ENCODE measurements at regions not wholly inside any gene's neighbourhood (a gene's known extent, or its start where the extent isn't known, plus 50 kb on each side); places are given as distances from the start of the nearest gene placed in this dataset.

GRCh38 chr20:60913298-60913697, 338.8 kb upstream of the CDH4 start:
- Histone ChIP-seq H3K36me3 (replicated peaks) (no peaks in the 10 kb centered on the region), H3K27me3 (replicated peaks) (no peaks in the 10 kb centered on the region), H3K27ac (no peak overlapping the region), H3K4me3 (ENCODE audit: low read depth, low read length) (no peak overlapping the region)
- in situ Hi-C loops (cut with HindIII; ENCODE audit: low pct_ligation_motif_present, low sequenced_read_pairs): no loop called here
- no peak for TF ChIP-seq CTCF (IDR thresholded peaks at IDR 0.05; ENCODE audit: low read depth, low read length, missing control alignments)
- DNase-seq: no peak

- TF ChIP-seq CTCF (IDR thresholded peaks at IDR 0.05; ENCODE audit: low read depth, low read length, missing control alignments): no peak
- Histone ChIP-seq H3K27me3 (replicated peaks) (no peaks in the 10 kb centered on the region), H3K36me3 (replicated peaks) (no peaks in the 10 kb centered on the region), H3K27ac (no peak overlapping the region), H3K4me3 (ENCODE audit: low read depth, low read length) (no peak overlapping the region)
- in situ Hi-C loops (cut with HindIII; ENCODE audit: low pct_ligation_motif_present, low sequenced_read_pairs): no loop called here
- no peak for DNase-seq
These were observed 330.9 kb upstream of the CDH4 start for GRCh38 chr20:60921022-60921622.

GRCh38 chr20:60926831-60927230, 325.2 kb upstream of the CDH4 start:
- no peak for TF ChIP-seq CTCF (IDR thresholded peaks at IDR 0.05; ENCODE audit: low read depth, low read length, missing control alignments)
- no peak overlapping the region for H3K4me3 ChIP-seq (ENCODE audit: low read depth, low read length)
- no peak for DNase-seq
- no peaks in the 10 kb centered on the region for H3K27me3 ChIP-seq (replicated peaks)
- in situ Hi-C loops (cut with HindIII; ENCODE audit: low pct_ligation_motif_present, low sequenced_read_pairs): no loop called here
- no peak overlapping the region for H3K27ac ChIP-seq
- H3K36me3 ChIP-seq (replicated peaks): no peaks in the 10 kb centered on the region

- H3K4me3 ChIP-seq (ENCODE audit: low read depth, low read length): no peak overlapping the region
These were observed 323.7 kb upstream of the CDH4 start for GRCh38 chr20:60928341-60928740.

GRCh38 chr20:60930023-60930790, 321.9 kb upstream of the CDH4 start:
- no peaks in the 10 kb centered on the region for H3K36me3 ChIP-seq (replicated peaks)

More at GRCh38 chr20:60928341-60928740, 323.7 kb upstream of the CDH4 start:
- H3K27me3 ChIP-seq (replicated peaks): no peaks in the 10 kb centered on the region
- H3K27ac ChIP-seq: no peak overlapping the region
- TF ChIP-seq CTCF (IDR thresholded peaks at IDR 0.05; ENCODE audit: low read depth, low read length, missing control alignments): no peak
- in situ Hi-C loops (cut with HindIII; ENCODE audit: low pct_ligation_motif_present, low sequenced_read_pairs): no loop called here
- DNase-seq: no peak
- H3K36me3 ChIP-seq (replicated peaks): no peaks in the 10 kb centered on the region

More at GRCh38 chr20:60930023-60930790, 321.9 kb upstream of the CDH4 start:
- Histone ChIP-seq H3K27me3 (replicated peaks) (no peaks in the 10 kb centered on the region), H3K4me3 (ENCODE audit: low read depth, low read length) (no peak overlapping the region), H3K27ac (no peak overlapping the region)
- no peak for TF ChIP-seq CTCF (IDR thresholded peaks at IDR 0.05; ENCODE audit: low read depth, low read length, missing control alignments)
- DNase-seq: no peak
- in situ Hi-C loops (cut with HindIII; ENCODE audit: low pct_ligation_motif_present, low sequenced_read_pairs): no loop called here
